Neural crest cell (in vitro differentiated cells): ENCODE measurements at regions not wholly inside any gene's neighbourhood (a gene's known extent, or its start where the extent isn't known, plus 50 kb on each side); places are given as distances from the start of the nearest gene placed in this dataset.

ENCODE experiments used
- DNase-seq: peaks from one replicate; pipeline ENCODE4 v3.0.0; 2021; ENCODE audit warnings: low read depth, mixed read lengths, low spot score
- H3K27ac Mint-ChIP-seq: one replicate; pipeline ENCODE4 v1.8.0; 2021; ENCODE audit warnings: mild to moderate bottlenecking, mixed read lengths; ENCODE audit not compliant: unreplicated experiment
- H3K27me3 Mint-ChIP-seq: 2 replicates; pipeline ENCODE4 v1.8.0; 2021; ENCODE audit warnings: low read depth, mild to moderate bottlenecking, mixed read lengths
- H3K36me3 Mint-ChIP-seq: 2 replicates; pipeline ENCODE4 v1.8.0; 2021; ENCODE audit warnings: low read depth, mild to moderate bottlenecking, mixed read lengths
- H3K4me1 Mint-ChIP-seq: 2 replicates; pipeline ENCODE4 v1.8.0; 2021; ENCODE audit warnings: mixed read lengths
- H3K4me3 Mint-ChIP-seq: one replicate; pipeline ENCODE4 v1.8.0; 2021; ENCODE audit warnings: mild to moderate bottlenecking, mixed read lengths
- H3K9me3 Mint-ChIP-seq: 2 replicates; pipeline ENCODE4 v1.8.0; 2021; ENCODE audit warnings: mixed read lengths
- CTCF ChIP-seq: fragments of 200-600 bp; sonication (generic); conservative IDR thresholded peaks from 2 replicates; pipeline ENCODE4 v1.5.0; 2021; ENCODE audit warnings: antibody characterized with exemption, mild to moderate bottlenecking

- Mint-ChIP-seq H3K4me3 (no peak overlapping the region), H3K9me3 (no peaks in the 10 kb centered on the region), H3K27me3 (peaks cover 3% of the 10 kb centered on the region), H3K36me3 (no peaks in the 10 kb centered on the region), H3K27ac (no peak overlapping the region), H3K4me1 (no peaks in the 10 kb centered on the region)
- DNase-seq = no peak
- TF ChIP-seq CTCF = no peak
These were observed 180.2 kb downstream of the MAFB start for GRCh38 chr20:40508821-40509220.

GRCh38 chr20:40506537-40506939 is 182.5 kb downstream of the MAFB start:
- H3K27ac Mint-ChIP-seq = no peak overlapping the region
- H3K36me3 Mint-ChIP-seq = no peaks in the 10 kb centered on the region
- no peak overlapping the region for H3K4me3 Mint-ChIP-seq
- H3K27me3 Mint-ChIP-seq = peaks cover 2% of the 10 kb centered on the region
- no peak for TF ChIP-seq CTCF
- peaks cover 17% of the 10 kb centered on the region for H3K4me1 Mint-ChIP-seq
- no peak for DNase-seq
- H3K9me3 Mint-ChIP-seq = no peaks in the 10 kb centered on the region

- no peak for TF ChIP-seq CTCF
- Mint-ChIP-seq H3K9me3 (no peaks in the 10 kb centered on the region), H3K4me1 (peaks cover 17% of the 10 kb centered on the region), H3K36me3 (no peaks in the 10 kb centered on the region), H3K27me3 (peaks cover 5% of the 10 kb centered on the region), H3K27ac (no peak overlapping the region), H3K4me3 (peak overlapping the region; percentile 14)
- DNase-seq = no peak
These were observed 185.9 kb downstream of the MAFB start for GRCh38 chr20:40503119-40503518.

GRCh38 chr20:40502576-40502975 is 186.5 kb downstream of the MAFB start:
- H3K27me3 Mint-ChIP-seq = peaks cover 5% of the 10 kb centered on the region
- H3K9me3 Mint-ChIP-seq = no peaks in the 10 kb centered on the region
- TF ChIP-seq CTCF = no peak
- H3K4me1 Mint-ChIP-seq = peaks cover 17% of the 10 kb centered on the region
- no peak overlapping the region for H3K27ac Mint-ChIP-seq
- no peaks in the 10 kb centered on the region for H3K36me3 Mint-ChIP-seq
- peak overlapping the region; percentile 14 for H3K4me3 Mint-ChIP-seq
- DNase-seq = no peak

- no peak for DNase-seq
- Mint-ChIP-seq H3K27me3 (peaks cover 5% of the 10 kb centered on the region), H3K4me1 (peaks cover 17% of the 10 kb centered on the region), H3K36me3 (no peaks in the 10 kb centered on the region), H3K9me3 (no peaks in the 10 kb centered on the region), H3K4me3 (no peak overlapping the region), H3K27ac (no peak overlapping the region)
- TF ChIP-seq CTCF = no peak
These were observed 189.6 kb downstream of the MAFB start for GRCh38 chr20:40499391-40499790.
